GM18867 (cell line): ENCODE measurements at regions not wholly inside any gene's neighbourhood (a gene's known extent, or its start where the extent isn't known, plus 50 kb on each side); places are given as distances from the start of the nearest gene placed in this dataset.
"Not testable (repeated sequence)": the region's sequence is repeated elsewhere in the genome, so short reads cannot be mapped to it uniquely, and the experiment has no call there.

ENCODE experiments used
- ATAC-seq: cut with Tn5 transposase; IDR thresholded peaks from one replicate; pipeline ENCODE4 v1.9.1; 2021; ENCODE audit warnings: mild to moderate bottlenecking, moderate library complexity; ENCODE audit not compliant: unreplicated experiment

GRCh38 chr2:216776066-216776850, 80.9 kb upstream of the IGFBP5 start:
- no peak for ATAC-seq

- no peak for ATAC-seq
Observed at GRCh38 chr2:216775043-216775453, 79.7 kb upstream of the IGFBP5 start.

GRCh38 chr2:216774620-216775019, 79.3 kb upstream of the IGFBP5 start:
- no peak for ATAC-seq

GRCh38 chr2:216774180-216774579, 78.8 kb upstream of the IGFBP5 start:
- ATAC-seq: no peak

GRCh38 chr2:216773072-216773471, 77.7 kb upstream of the IGFBP5 start:
- ATAC-seq: no peak

- ATAC-seq: no peak
Observed at GRCh38 chr2:216770717-216771116, 75.4 kb upstream of the IGFBP5 start.

GRCh38 chr2:216770050-216770449, 74.7 kb upstream of the IGFBP5 start:
- ATAC-seq: no peak

- no peak for ATAC-seq
Observed at GRCh38 chr2:216769626-216770025, 74.3 kb upstream of the IGFBP5 start.

- no peak for ATAC-seq
Observed at GRCh38 chr2:216768908-216769411, 73.6 kb upstream of the IGFBP5 start.

GRCh38 chr2:216765761-216766262, 70.5 kb upstream of the IGFBP5 start:
- ATAC-seq: no peak

GRCh38 chr2:216763396-216763795, 68.0 kb upstream of the IGFBP5 start:
- ATAC-seq: no peak

GRCh38 chr2:216761809-216762208, 66.5 kb upstream of the IGFBP5 start:
- ATAC-seq: no peak

GRCh38 chr2:216761133-216761532, 65.8 kb upstream of the IGFBP5 start:
- ATAC-seq: no peak

- ATAC-seq: no peak
Observed at GRCh38 chr2:216758256-216759155, 63.2 kb upstream of the IGFBP5 start.

- ATAC-seq: no peak
Observed at GRCh38 chr2:216757532-216757931, 62.2 kb upstream of the IGFBP5 start.

GRCh38 chr2:216756435-216756834, 61.1 kb upstream of the IGFBP5 start:
- ATAC-seq: no peak

GRCh38 chr2:216754812-216755211, 59.5 kb upstream of the IGFBP5 start:
- ATAC-seq: no peak

- ATAC-seq: no peak
Observed at GRCh38 chr2:216754336-216754735, 59.0 kb upstream of the IGFBP5 start.

- ATAC-seq: no peak
Observed at GRCh38 chr2:216752855-216753505, 57.6 kb upstream of the IGFBP5 start.

GRCh38 chr2:216750750-216751149, 55.4 kb upstream of the IGFBP5 start:
- ATAC-seq: not testable (repeated sequence)

- ATAC-seq: not testable (repeated sequence)
Observed at GRCh38 chr2:216746268-216746667, 50.9 kb upstream of the IGFBP5 start.
